IgD-negative memory B cell (primary cell): ENCODE measurements at regions not wholly inside any gene's neighbourhood (a gene's known extent, or its start where the extent isn't known, plus 50 kb on each side); places are given as distances from the start of the nearest gene placed in this dataset.
"Not testable (repeated sequence)": the region's sequence is repeated elsewhere in the genome, so short reads cannot be mapped to it uniquely, and the experiment has no call there.

Experiments
- H3K27ac Mint-ChIP-seq, 3 donors: one replicate each; pipeline ENCODE4 v1.8.0; 2020 to 2022; ENCODE audit warnings: mild to moderate bottlenecking in 3 of 3, mixed read lengths in 3 of 3, moderate library complexity in 1 of 3
- H3K27me3 Mint-ChIP-seq: one replicate; pipeline ENCODE4 v1.8.0; 2021; ENCODE audit warnings: mixed read lengths
- H3K36me3 Mint-ChIP-seq: one replicate; pipeline ENCODE4 v1.8.0; 2020; ENCODE audit warnings: mild to moderate bottlenecking, mixed read lengths
- H3K4me1 Mint-ChIP-seq, 3 donors: one replicate each; pipeline ENCODE4 v1.8.0; 2020 to 2022; ENCODE audit warnings: mixed read lengths in 3 of 3, mild to moderate bottlenecking in 1 of 3
- H3K4me3 Mint-ChIP-seq, 4 donors: one replicate each; pipeline ENCODE4 v1.8.0; 2020 to 2022; ENCODE audit warnings: mild to moderate bottlenecking in 4 of 4, mixed read lengths in 4 of 4, moderate library complexity in 3 of 4
- H3K9me3 Mint-ChIP-seq, 3 donors: one replicate each; pipeline ENCODE4 v1.8.0; 2020 to 2021; ENCODE audit warnings: mixed read lengths in 3 of 3, mild to moderate bottlenecking in 1 of 3

GRCh38 chr5:99453196-99453595 is 524.4 kb upstream of the CHD1 start:
- Mint-ChIP-seq H3K4me3 (no peak overlapping the region), H3K4me1 (no peaks in the 10 kb centered on the region), H3K27me3 (no peaks in the 10 kb centered on the region), H3K9me3 (peaks cover 0 to 2% (median 0%) of the 10 kb centered on the region in 3 donors), H3K36me3 (no peaks in the 10 kb centered on the region), H3K27ac (no peak overlapping the region)

GRCh38 chr5:99449786-99450185 is 521.0 kb upstream of the CHD1 start:
- Mint-ChIP-seq H3K4me3 (no peak overlapping the region), H3K27ac (no peak overlapping the region)

DNA sequence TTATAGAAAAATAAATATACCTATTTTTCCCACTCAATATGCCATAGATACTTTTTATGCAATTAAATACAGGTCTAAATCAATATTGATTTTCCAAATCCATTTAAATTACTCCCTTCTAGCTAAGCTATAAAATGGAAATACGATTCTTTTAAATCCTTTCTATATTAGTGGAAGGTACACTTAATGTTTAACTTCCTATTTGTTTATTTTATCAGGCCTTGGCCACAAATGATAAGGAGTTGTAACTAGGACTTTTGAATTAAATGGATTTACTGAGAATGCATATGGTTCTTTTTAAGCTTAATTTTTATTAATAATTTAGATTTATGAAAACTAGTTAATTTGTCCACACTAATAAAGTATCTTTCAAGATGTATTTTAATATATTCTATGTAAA is 517.0 kb upstream of the CHD1 start:
- Mint-ChIP-seq H3K4me1 (peaks cover 0 to 2% (median 0%) of the 10 kb centered on the region in 3 donors), H3K9me3 (no peaks in the 10 kb centered on the region), H3K27ac (no peak overlapping the region), H3K4me3 (no peak overlapping the region), H3K36me3 (no peaks in the 10 kb centered on the region), H3K27me3 (no peaks in the 10 kb centered on the region)

More at GRCh38 chr5:99449786-99450185, 521.0 kb upstream of the CHD1 start:
- Mint-ChIP-seq H3K4me1 (peaks cover 0 to 2% (median 0%) of the 10 kb centered on the region in 3 donors), H3K36me3 (no peaks in the 10 kb centered on the region), H3K9me3 (no peaks in the 10 kb centered on the region), H3K27me3 (no peaks in the 10 kb centered on the region)

GRCh38 chr5:99441235-99441634 is 512.4 kb upstream of the CHD1 start:
- Mint-ChIP-seq H3K27ac (no peak overlapping the region), H3K4me3 (no peak overlapping the region), H3K27me3 (no peaks in the 10 kb centered on the region), H3K4me1 (peaks cover 0 to 2% (median 0%) of the 10 kb centered on the region in 3 donors), H3K9me3 (no peaks in the 10 kb centered on the region), H3K36me3 (no peaks in the 10 kb centered on the region)

DNA sequence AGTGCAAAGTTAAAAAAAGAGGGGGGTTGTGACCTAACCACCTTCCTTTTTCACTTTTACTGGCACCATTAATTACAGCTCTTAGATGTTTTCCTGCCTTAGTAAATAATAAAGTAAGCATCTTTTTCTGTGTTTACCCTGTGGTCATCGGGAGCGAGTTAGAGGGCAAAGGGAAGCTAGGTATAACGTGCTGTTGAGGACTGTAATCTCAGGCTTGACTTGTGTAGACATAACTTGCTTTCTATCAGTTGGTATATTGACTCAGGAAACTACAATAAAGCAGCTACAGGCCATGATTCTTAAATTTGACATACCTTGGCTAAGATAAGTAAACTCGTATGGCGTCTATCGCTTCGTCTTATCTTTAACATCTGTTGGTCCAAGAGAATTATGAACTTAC is 509.8 kb upstream of the CHD1 start:
- H3K9me3 Mint-ChIP-seq = no peaks in the 10 kb centered on the region
- H3K4me1 Mint-ChIP-seq = no peaks in the 10 kb centered on the region
- no peaks in the 10 kb centered on the region for H3K27me3 Mint-ChIP-seq
- no peak overlapping the region for H3K27ac Mint-ChIP-seq
- H3K4me3 Mint-ChIP-seq = no peak overlapping the region
- no peaks in the 10 kb centered on the region for H3K36me3 Mint-ChIP-seq

GRCh38 chr5:99437986-99438385 is 509.2 kb upstream of the CHD1 start:
- H3K4me3 Mint-ChIP-seq = no peak overlapping the region
- no peaks in the 10 kb centered on the region for H3K27me3 Mint-ChIP-seq
- H3K36me3 Mint-ChIP-seq = no peaks in the 10 kb centered on the region
- no peaks in the 10 kb centered on the region for H3K9me3 Mint-ChIP-seq
- H3K27ac Mint-ChIP-seq = no peak overlapping the region
- no peaks in the 10 kb centered on the region for H3K4me1 Mint-ChIP-seq

DNA sequence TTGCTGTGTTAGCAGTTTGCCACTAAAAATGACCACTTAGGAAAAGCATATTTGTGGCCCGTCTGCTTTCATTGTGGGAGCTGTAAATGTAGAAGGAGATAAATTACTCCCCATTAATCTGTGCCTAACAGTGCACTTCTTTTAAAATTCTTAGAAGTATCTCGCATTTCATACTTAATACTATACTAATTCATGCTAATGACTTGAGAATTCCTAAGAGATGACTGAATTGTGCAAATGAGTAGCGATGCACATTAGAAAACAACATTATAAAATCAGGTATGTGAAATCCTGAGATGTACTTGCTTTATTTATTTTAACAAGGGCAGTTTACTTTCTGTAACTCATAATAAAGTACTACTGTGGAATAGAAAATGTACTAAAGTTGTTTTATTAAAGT is 494.6 kb upstream of the CHD1 start:
- H3K27ac Mint-ChIP-seq, H3K4me1 Mint-ChIP-seq, H3K27me3 Mint-ChIP-seq: not testable (repeated sequence)

DNA sequence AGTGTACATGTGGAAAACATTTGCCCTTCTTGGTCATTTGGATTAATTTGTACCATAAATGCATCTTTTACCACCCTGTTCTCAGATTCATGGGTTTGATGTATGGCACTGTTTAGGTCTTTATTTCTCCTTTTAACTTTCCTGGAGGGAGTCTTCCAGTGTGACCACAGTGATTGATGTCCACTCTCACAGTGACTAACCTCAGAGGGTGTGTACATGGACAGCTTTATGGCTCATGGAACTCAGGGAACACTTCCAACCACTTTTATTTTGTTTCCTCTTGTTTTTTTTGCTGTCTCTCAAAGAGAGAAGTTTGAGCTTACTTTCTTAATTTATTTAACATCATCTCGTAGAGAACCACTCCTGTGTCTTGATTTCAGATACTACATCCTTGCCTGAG is 489.8 kb upstream of the CHD1 start:
- H3K9me3 Mint-ChIP-seq = not testable (repeated sequence)

More for the DNA sequence above, 494.6 kb upstream of the CHD1 start:
- H3K36me3 Mint-ChIP-seq, H3K4me3 Mint-ChIP-seq, H3K9me3 Mint-ChIP-seq: not testable (repeated sequence)

GRCh38 chr5:99410386-99410785 is 481.6 kb upstream of the CHD1 start:
- H3K4me1 Mint-ChIP-seq, H3K4me3 Mint-ChIP-seq, H3K9me3 Mint-ChIP-seq, H3K36me3 Mint-ChIP-seq, H3K27me3 Mint-ChIP-seq, H3K27ac Mint-ChIP-seq: not testable (repeated sequence)

More for the DNA sequence above, 489.8 kb upstream of the CHD1 start:
- H3K4me1 Mint-ChIP-seq, H3K27me3 Mint-ChIP-seq, H3K4me3 Mint-ChIP-seq, H3K36me3 Mint-ChIP-seq, H3K27ac Mint-ChIP-seq: not testable (repeated sequence)

DNA sequence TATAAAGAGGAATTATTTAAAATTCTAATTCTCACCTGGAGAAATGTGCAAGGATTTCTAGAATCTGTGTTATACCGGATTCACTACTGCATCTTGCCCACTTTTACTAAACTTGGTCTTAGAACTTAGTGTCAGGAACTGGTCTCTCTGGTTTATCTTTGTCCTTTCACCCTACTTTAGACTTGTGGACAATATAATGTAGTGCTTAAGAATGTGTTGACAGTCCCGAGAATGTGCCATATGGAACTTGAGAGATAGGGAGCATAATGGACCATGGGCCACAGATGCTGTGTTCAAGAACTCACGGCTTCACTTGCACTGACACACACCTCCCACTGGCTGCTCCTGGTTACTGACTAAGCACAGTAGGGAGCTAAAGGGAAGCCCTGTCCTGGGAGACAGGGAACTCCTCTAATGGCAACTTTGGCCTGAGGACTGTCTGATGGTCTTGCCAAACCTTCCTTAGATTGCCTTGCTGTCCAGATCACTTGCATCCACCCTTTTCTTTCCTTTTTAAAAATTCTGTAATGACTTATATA is 476.0 kb upstream of the CHD1 start:
- not testable (repeated sequence) for H3K4me1 Mint-ChIP-seq, H3K27ac Mint-ChIP-seq, H3K4me3 Mint-ChIP-seq, H3K9me3 Mint-ChIP-seq, H3K36me3 Mint-ChIP-seq, H3K27me3 Mint-ChIP-seq

- H3K9me3 Mint-ChIP-seq, H3K27me3 Mint-ChIP-seq, H3K4me3 Mint-ChIP-seq: not testable (repeated sequence)
These were observed 471.8 kb upstream of the CHD1 start for GRCh38 chr5:99400571-99400970.

GRCh38 chr5:99398976-99399375 is 470.2 kb upstream of the CHD1 start:
- H3K4me3 Mint-ChIP-seq = no peak overlapping the region
- no peaks in the 10 kb centered on the region for H3K4me1 Mint-ChIP-seq
- peaks cover 2% of the 10 kb centered on the region for H3K36me3 Mint-ChIP-seq
- no peaks in the 10 kb centered on the region for H3K27me3 Mint-ChIP-seq
- no peak overlapping the region for H3K27ac Mint-ChIP-seq
- peaks cover under 1 to 4% (median 1%) of the 10 kb centered on the region in 3 donors for H3K9me3 Mint-ChIP-seq

More at GRCh38 chr5:99400571-99400970, 471.8 kb upstream of the CHD1 start:
- not testable (repeated sequence) for H3K36me3 Mint-ChIP-seq, H3K4me1 Mint-ChIP-seq, H3K27ac Mint-ChIP-seq

GRCh38 chr5:99386406-99387077 is 457.7 kb upstream of the CHD1 start:
- H3K4me3 Mint-ChIP-seq = no peak overlapping the region
- H3K27ac Mint-ChIP-seq = no peak overlapping the region
- no peaks in the 10 kb centered on the region for H3K36me3 Mint-ChIP-seq
- no peaks in the 10 kb centered on the region for H3K27me3 Mint-ChIP-seq
- peaks cover 0 to 20% (median 8%) of the 10 kb centered on the region in 3 donors for H3K9me3 Mint-ChIP-seq
- H3K4me1 Mint-ChIP-seq = no peaks in the 10 kb centered on the region

- no peaks in the 10 kb centered on the region for H3K36me3 Mint-ChIP-seq
- peaks cover 0 to 13% (median 8%) of the 10 kb centered on the region in 3 donors for H3K9me3 Mint-ChIP-seq
- H3K4me3 Mint-ChIP-seq = no peak overlapping the region
- no peaks in the 10 kb centered on the region for H3K4me1 Mint-ChIP-seq
- H3K27me3 Mint-ChIP-seq = no peaks in the 10 kb centered on the region
- H3K27ac Mint-ChIP-seq = no peak overlapping the region
These were observed 450.4 kb upstream of the CHD1 start for GRCh38 chr5:99379187-99379586.

- peaks cover 0 to 6% (median 6%) of the 10 kb centered on the region in 3 donors for H3K9me3 Mint-ChIP-seq
These were observed 449.6 kb upstream of the CHD1 start for GRCh38 chr5:99378443-99378842.

DNA sequence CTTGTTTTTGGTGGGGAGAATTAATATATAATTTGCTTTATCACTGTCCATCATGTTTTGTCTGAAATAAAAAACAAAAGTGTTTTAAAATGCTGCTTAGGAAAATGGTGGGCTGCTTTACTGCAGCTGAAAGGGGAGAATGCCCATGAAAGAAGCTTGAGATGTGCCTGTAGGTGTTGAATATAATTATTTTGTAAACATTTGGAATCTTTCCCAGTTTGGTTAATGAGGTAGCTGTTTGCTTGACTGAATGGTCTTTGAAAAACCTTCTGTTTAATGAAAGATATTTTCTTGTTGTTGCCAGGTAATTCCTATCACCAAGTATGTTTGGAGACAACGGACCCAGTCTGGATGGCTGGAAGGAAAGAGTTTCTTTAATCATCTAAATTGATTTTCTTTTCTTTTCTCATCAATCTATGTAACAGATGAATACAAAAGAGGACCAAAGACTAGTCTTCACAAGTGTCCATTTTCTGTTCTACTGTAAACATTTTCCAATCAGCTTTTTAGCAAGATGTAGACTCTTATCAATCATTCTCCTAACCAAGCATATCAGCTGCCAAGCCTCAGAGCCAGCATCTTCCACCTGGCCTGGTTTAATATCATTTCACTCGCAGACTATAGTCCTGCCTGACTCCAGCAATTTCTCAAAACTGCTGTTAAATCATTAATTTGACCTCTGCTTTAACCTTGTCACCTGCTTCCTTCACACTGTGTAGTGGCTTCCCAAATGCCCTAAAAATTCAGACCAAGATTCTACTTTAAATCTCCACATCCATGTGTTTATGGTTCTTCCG is 441.2 kb upstream of the CHD1 start:
- Mint-ChIP-seq H3K27me3 (no peaks in the 10 kb centered on the region), H3K36me3 (no peaks in the 10 kb centered on the region), H3K9me3 (peaks cover 2 to 5% (median 3%) of the 10 kb centered on the region in 3 donors), H3K4me1 (no peaks in the 10 kb centered on the region), H3K27ac (no peak overlapping the region), H3K4me3 (no peak overlapping the region)

More at GRCh38 chr5:99378443-99378842, 449.6 kb upstream of the CHD1 start:
- no peaks in the 10 kb centered on the region for H3K27me3 Mint-ChIP-seq
- no peaks in the 10 kb centered on the region for H3K4me1 Mint-ChIP-seq
- no peaks in the 10 kb centered on the region for H3K36me3 Mint-ChIP-seq
- H3K27ac Mint-ChIP-seq = no peak overlapping the region
- H3K4me3 Mint-ChIP-seq = no peak overlapping the region
